ENCODE measurements at regions not wholly inside any gene's neighbourhood (a gene's known extent, or its start where the extent isn't known, plus 50 kb on each side); places are given as distances from the start of the nearest gene placed in this dataset.

DNA sequence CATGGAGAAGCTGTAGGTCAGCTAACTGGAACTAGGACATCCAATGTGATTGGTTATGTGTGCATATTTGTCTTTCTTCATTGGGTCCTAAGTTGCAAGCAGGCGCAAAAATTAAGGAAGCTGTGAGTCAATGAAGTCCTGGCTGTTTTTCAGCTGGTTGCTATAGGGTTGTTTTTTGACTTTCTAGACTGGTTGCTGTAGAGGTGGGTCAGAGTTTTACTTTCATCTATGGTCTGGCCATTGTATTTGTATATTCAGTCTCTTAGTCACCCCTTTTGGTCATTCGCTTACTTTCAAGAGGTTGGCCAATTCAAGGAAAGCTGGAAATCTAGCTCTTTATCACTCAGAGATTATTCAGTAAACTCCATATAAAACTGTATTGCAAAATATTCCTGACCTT lies 62.0 kb upstream of the AMZ2 start:
- DNase-seq = no peak

DNA sequence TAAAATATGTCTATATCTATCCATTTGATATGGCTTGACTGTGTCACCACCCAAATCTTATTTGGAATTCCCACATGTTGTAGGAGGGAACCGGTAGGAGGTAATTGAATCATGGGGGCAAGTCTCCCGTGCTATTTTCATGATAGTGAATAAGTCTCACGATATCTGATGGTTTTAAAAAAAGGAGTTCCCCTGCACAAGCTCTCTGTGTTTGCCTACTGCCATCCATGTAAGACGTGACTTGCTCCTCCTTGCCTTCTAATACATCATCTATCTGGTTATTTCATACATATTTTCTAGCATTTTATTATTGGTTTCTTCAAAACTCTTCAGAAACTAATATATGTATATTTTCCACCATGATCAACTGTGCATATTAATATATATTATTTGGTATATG lies 57.3 kb upstream of the AMZ2 start:
- no peak for DNase-seq

DNA sequence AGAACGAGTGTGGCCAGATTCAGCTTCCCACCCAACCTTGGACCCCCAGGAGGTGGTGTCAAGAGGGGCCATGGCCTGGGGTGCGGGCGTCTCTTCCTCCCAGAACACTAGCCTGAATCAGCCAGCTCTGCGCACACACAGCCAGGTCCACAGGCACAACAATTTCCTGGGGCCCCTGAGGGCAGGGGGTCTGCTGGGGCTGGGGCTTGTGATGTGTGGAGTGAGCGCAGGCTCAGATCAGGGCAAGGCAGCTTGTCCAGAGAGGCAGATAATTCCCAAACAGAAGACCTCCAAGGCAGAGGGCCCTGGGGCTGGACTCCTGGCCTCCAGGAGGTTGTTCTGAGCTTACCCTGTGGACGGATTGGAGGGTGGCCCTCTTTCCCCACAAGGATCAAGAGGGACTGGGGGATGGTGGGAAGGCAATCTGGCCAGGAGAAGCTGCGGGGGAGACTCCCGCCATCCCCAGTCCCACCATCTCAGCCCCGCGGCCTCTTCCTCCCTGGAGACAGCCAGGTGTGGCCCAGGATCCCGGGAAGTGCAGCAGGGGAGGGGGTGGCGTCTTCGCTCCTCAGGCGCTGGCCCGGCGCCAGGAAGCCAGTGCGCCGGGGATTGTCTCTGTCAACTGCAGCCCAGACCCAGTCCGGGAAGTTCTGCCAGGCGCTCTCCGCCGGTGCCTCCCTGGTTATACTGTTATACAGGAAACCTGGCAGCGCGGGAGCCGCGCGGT lies 52.0 kb upstream of the AMZ2 start:
- DNase-seq = no peak

DNA sequence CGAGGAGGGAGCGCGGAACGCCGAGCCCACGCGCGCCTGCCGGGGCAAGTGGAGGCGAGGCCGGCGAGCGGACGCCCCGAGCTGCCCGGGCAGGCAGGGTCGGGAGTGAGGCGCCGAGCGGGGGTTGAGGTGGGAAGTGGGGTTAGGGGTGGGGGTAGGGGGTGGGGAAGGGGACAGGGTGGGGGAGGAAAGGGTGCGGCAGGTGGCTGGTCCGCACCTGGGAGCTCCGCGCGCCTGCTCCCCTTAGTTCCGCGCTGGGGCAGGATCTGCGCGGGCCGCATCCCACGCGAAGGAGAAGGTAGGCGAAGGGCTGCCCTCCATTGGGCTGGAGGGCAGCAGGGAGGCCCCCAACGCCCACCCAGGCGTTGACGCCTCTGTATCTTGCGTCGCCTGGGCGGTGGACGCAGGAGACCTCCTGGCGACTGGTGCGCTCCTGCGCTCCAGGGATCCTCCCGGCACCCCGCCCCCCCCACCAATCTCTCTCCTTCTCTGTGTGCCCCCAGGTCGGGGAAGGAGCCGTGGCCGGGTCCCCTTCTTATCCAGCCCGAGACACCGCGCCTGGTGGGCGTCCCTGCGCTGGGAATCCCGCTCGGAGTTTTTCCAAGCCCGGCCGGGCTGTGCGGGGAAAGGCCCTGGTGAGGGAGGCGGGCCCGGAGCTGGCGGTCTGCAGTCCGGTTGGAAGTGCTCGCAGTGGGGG lies 51.3 kb upstream of the AMZ2 start:
- DNase-seq = no peak

GRCh38 chr17:68197091-68197996 lies 50.5 kb upstream of the AMZ2 start:
- DNase-seq = no peak

GRCh38 chr17:68197997-68198930 lies 49.6 kb upstream of the AMZ2 start:
- DNase-seq = no peak

All from right forelimb (tissue), 1 donor.